Glutamatergic neuron (in vitro differentiated cells): ENCODE measurements at regions not wholly inside any gene's neighbourhood (a gene's known extent, or its start where the extent isn't known, plus 50 kb on each side); places are given as distances from the start of the nearest gene placed in this dataset.

ENCODE experiments used
- DNase-seq: peaks from one replicate; pipeline ENCODE4 v3.0.0; 2022
- H3K27ac Mint-ChIP-seq: one replicate; pipeline ENCODE4 v1.8.0; 2020; ENCODE audit warnings: mild to moderate bottlenecking, mixed read lengths, inconsistent platforms; ENCODE audit not compliant: unreplicated experiment
- H3K27me3 Mint-ChIP-seq: one replicate; pipeline ENCODE4 v1.8.0; 2020; ENCODE audit warnings: mild to moderate bottlenecking, moderate library complexity, mixed read lengths, inconsistent platforms; ENCODE audit not compliant: unreplicated experiment
- H3K36me3 Mint-ChIP-seq: one replicate; pipeline ENCODE4 v1.8.0; 2020; ENCODE audit warnings: mild to moderate bottlenecking, mixed read lengths, inconsistent platforms; ENCODE audit not compliant: unreplicated experiment
- H3K4me1 Mint-ChIP-seq: one replicate; pipeline ENCODE4 v1.8.0; 2020; ENCODE audit warnings: mild to moderate bottlenecking, low read depth, mixed read lengths, inconsistent platforms; ENCODE audit not compliant: unreplicated experiment
- H3K4me3 Mint-ChIP-seq: one replicate; pipeline ENCODE4 v1.8.0; 2020; ENCODE audit warnings: mild to moderate bottlenecking, mixed read lengths, inconsistent platforms; ENCODE audit not compliant: unreplicated experiment
- H3K9me3 Mint-ChIP-seq: one replicate; pipeline ENCODE4 v1.8.0; 2020; ENCODE audit warnings: mild to moderate bottlenecking, moderate library complexity, mixed read lengths, inconsistent platforms; ENCODE audit not compliant: unreplicated experiment
- CTCF ChIP-seq: fragments of 200-600 bp; sonication (generic); IDR thresholded peaks from one replicate; pipeline ENCODE4 v1.5.0; 2021; ENCODE audit not compliant: partially characterized antibody, unreplicated experiment

- no peak for TF ChIP-seq CTCF
- DNase-seq: no peak
- Mint-ChIP-seq H3K36me3 (no peaks in the 10 kb centered on the region), H3K27ac (no peak overlapping the region), H3K27me3 (no peaks in the 10 kb centered on the region), H3K4me1 (no peaks in the 10 kb centered on the region), H3K9me3 (peaks cover 2% of the 10 kb centered on the region), H3K4me3 (no peak overlapping the region)
These were observed 458.5 kb downstream of the MAT2B start for GRCh38 chr5:163963881-163964280.

- no peak for TF ChIP-seq CTCF
- Mint-ChIP-seq H3K9me3 (peaks cover 2% of the 10 kb centered on the region), H3K4me1 (peaks cover 7% of the 10 kb centered on the region), H3K36me3 (no peaks in the 10 kb centered on the region), H3K27ac (no peak overlapping the region), H3K27me3 (no peaks in the 10 kb centered on the region), H3K4me3 (no peak overlapping the region)
- DNase-seq: no peak
These were observed 459.3 kb downstream of the MAT2B start for GRCh38 chr5:163964671-163965070.

- peaks cover 7% of the 10 kb centered on the region for H3K4me1 Mint-ChIP-seq
- no peak overlapping the region for H3K27ac Mint-ChIP-seq
- DNase-seq: no peak
- H3K9me3 Mint-ChIP-seq: peaks cover 4% of the 10 kb centered on the region
- H3K27me3 Mint-ChIP-seq: peaks cover 2% of the 10 kb centered on the region
- H3K36me3 Mint-ChIP-seq: peaks cover 3% of the 10 kb centered on the region
- TF ChIP-seq CTCF: no peak
- H3K4me3 Mint-ChIP-seq: no peak overlapping the region
These were observed 461.8 kb downstream of the MAT2B start for GRCh38 chr5:163967268-163967667.

- Mint-ChIP-seq H3K9me3 (peaks cover 4% of the 10 kb centered on the region), H3K27ac (no peak overlapping the region), H3K4me3 (no peak overlapping the region), H3K4me1 (peaks cover 7% of the 10 kb centered on the region), H3K36me3 (peaks cover 5% of the 10 kb centered on the region), H3K27me3 (peaks cover 2% of the 10 kb centered on the region)
- DNase-seq: no peak
- no peak for TF ChIP-seq CTCF
These were observed 463.2 kb downstream of the MAT2B start for GRCh38 chr5:163968651-163969050.

- Mint-ChIP-seq H3K36me3 (peaks cover 11% of the 10 kb centered on the region), H3K4me3 (no peak overlapping the region)
These were observed 471.3 kb downstream of the MAT2B start for GRCh38 chr5:163976696-163977095.

More at GRCh38 chr5:163976696-163977095, 471.3 kb downstream of the MAT2B start:
- TF ChIP-seq CTCF: no peak
- Mint-ChIP-seq H3K27ac (no peak overlapping the region), H3K4me1 (peaks cover 5% of the 10 kb centered on the region), H3K27me3 (no peaks in the 10 kb centered on the region), H3K9me3 (no peaks in the 10 kb centered on the region)
- no peak for DNase-seq
